ENCODE measurements at regions not wholly inside any gene's neighbourhood (a gene's known extent, or its start where the extent isn't known, plus 50 kb on each side); places are given as distances from the start of the nearest gene placed in this dataset.

DNA sequence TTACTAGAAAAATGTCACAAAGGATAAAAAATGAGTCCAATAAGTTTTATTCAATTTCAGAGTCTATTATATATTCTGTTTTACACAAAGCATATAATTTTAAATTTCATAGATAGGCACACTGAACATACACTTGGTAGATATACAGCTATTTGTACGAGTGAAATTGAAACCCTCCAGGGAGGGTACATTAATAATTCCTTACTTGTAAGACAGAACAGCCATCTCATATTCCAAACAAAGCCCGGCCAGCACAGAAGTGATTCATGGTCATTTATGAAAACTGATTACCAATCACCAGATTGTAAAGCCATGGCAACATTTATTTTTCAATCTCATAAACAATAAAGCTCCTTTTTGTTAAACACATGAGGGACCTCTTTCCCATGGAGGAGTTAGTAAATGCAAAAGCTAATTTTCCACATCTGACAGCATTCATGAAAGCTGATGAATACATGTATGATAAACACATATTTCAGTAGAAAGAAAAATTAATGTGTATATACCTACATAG is 190.6 kb downstream of the TDRD15 start:
- CTCF ChIA-PET, result interaction anchor here (2.2 kb wide), 1 partner anchor 138 kb away, joined by 6 read pairs; no protein-coding TSS in a partner anchor
- DNase-seq (ENCODE audit: extremely low spot score), result no peak
- POLR2A ChIA-PET, result no interaction called here
- no peak for TF ChIP-seq NFRKB (IDR thresholded peaks at IDR 0.05)
- TF ChIP-seq FOXA1 (IDR thresholded peaks at IDR 0.05), result no peak
- TF ChIP-seq ZNF384 (IDR thresholded peaks at IDR 0.05), result no peak
- TF ChIP-seq ARNT (IDR thresholded peaks at IDR 0.05), result no peak
- TF ChIP-seq FOXM1 (IDR thresholded peaks at IDR 0.05; ENCODE audit: borderline replicate concordance), result no peak
- no peak for TF ChIP-seq LEF1 (IDR thresholded peaks at IDR 0.05; ENCODE audit: borderline replicate concordance)
- no peak for TF ChIP-seq SP1 (IDR thresholded peaks at IDR 0.05)
- TF ChIP-seq TARDBP (IDR thresholded peaks at IDR 0.05), result no peak
- no peak for TF ChIP-seq SUZ12 (IDR thresholded peaks at IDR 0.05)
- TF ChIP-seq HDGF (IDR thresholded peaks at IDR 0.05; ENCODE audit: borderline replicate concordance), result no peak
- TF ChIP-seq BHLHE40 (IDR thresholded peaks at IDR 0.05; ENCODE audit: borderline replicate concordance), result no peak
- TF ChIP-seq ELF4 (IDR thresholded peaks at IDR 0.05), result no peak
- TF ChIP-seq FOXK2 (IDR thresholded peaks at IDR 0.05), result no peak
- no peak for TF ChIP-seq L3MBTL2 (conservative IDR thresholded peaks at IDR 0.05)
- TF ChIP-seq CTBP1 (IDR thresholded peaks at IDR 0.05; ENCODE audit: borderline replicate concordance), result no peak
- TF ChIP-seq, protein P1, sequence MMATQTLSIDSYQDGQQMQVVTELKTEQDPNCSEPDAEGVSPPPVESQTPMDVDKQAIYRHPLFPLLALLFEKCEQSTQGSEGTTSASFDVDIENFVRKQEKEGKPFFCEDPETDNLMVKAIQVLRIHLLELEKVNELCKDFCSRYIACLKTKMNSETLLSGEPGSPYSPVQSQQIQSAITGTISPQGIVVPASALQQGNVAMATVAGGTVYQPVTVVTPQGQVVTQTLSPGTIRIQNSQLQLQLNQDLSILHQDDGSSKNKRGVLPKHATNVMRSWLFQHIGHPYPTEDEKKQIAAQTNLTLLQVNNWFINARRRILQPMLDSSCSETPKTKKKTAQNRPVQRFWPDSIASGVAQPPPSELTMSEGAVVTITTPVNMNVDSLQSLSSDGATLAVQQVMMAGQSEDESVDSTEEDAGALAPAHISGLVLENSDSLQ (IDR thresholded peaks at IDR 0.05), result no peak

DNA sequence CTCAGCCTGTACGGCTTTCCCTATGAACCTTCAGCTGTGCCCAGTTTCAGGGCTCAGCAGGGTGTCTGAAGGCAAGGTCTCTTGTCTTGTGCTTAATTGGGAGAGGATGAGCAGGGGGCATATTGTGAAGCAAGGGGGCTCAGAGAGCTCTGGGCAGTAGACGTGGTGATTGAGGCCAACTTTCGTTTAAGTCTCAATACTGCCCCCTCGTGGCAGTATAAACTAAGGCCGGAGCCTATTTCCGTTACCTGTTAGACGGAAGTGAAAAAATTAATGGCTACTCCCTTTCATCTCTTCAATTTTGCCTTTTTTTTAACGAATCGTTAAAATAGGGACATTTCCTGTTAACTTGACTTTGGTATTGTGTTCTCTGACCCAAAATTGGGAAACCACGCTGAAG is 193.4 kb downstream of the TDRD15 start:
- ChIA-PET POLR2A (no interaction called here), CTCF (interaction anchor here (0.6 to 2.0 kb wide), 8 partner anchors 11 to 275 kb away, joined by 3 to 10 read pairs (median 4); no protein-coding TSS in a partner anchor)
- peak; percentile 63 for DNase-seq (ENCODE audit: extremely low spot score)
- TF ChIP-seq, protein P1 (IDR thresholded peaks at IDR 0.05), result no peak
- TF ChIP-seq HDGF (IDR thresholded peaks at IDR 0.05; ENCODE audit: borderline replicate concordance) (no peak), FOXK2 (IDR thresholded peaks at IDR 0.05) (no peak), SP1 (IDR thresholded peaks at IDR 0.05) (no peak), SUZ12 (IDR thresholded peaks at IDR 0.05) (no peak), BHLHE40 (IDR thresholded peaks at IDR 0.05; ENCODE audit: borderline replicate concordance) (no peak), LEF1 (IDR thresholded peaks at IDR 0.05; ENCODE audit: borderline replicate concordance) (no peak), ARNT (IDR thresholded peaks at IDR 0.05) (no peak), NFRKB (IDR thresholded peaks at IDR 0.05) (no peak), L3MBTL2 (conservative IDR thresholded peaks at IDR 0.05) (no peak), FOXA1 (IDR thresholded peaks at IDR 0.05) (no peak)

DNA sequence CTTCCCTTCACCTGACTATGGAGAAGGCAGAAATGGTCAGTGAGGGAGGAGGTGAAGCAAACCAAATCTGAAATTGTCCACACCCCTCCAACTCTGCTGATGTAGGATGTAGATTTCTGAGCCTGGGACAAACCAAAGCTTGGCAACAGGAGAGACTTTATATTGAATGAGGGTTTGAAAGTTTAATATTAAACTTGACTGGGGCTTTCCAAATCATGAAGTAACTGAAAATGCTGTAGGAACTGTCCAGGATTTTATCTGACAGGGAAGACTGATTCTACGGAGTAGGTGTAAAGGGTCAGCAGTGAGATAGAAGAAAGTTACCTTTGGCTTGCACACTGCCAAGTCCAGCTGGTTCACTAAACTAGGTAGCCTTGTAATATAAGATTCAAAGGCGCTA is 194.5 kb downstream of the TDRD15 start:
- TF ChIP-seq L3MBTL2 (conservative IDR thresholded peaks at IDR 0.05) (no peak), BHLHE40 (IDR thresholded peaks at IDR 0.05; ENCODE audit: borderline replicate concordance) (no peak), CTBP1 (IDR thresholded peaks at IDR 0.05; ENCODE audit: borderline replicate concordance) (no peak), ARNT (IDR thresholded peaks at IDR 0.05) (no peak), FOXM1 (IDR thresholded peaks at IDR 0.05; ENCODE audit: borderline replicate concordance) (no peak), ELF4 (IDR thresholded peaks at IDR 0.05) (no peak), FOXK2 (IDR thresholded peaks at IDR 0.05) (no peak), ZNF384 (IDR thresholded peaks at IDR 0.05) (no peak), FOXA1 (IDR thresholded peaks at IDR 0.05) (no peak), LEF1 (IDR thresholded peaks at IDR 0.05; ENCODE audit: borderline replicate concordance) (no peak), SUZ12 (IDR thresholded peaks at IDR 0.05) (no peak), SP1 (IDR thresholded peaks at IDR 0.05) (no peak), NFRKB (IDR thresholded peaks at IDR 0.05) (no peak), HDGF (IDR thresholded peaks at IDR 0.05; ENCODE audit: borderline replicate concordance) (no peak), TARDBP (IDR thresholded peaks at IDR 0.05) (no peak)
- TF ChIP-seq, protein P1 (IDR thresholded peaks at IDR 0.05), result no peak
- POLR2A ChIA-PET, result no interaction called here
- DNase-seq (ENCODE audit: extremely low spot score), result no peak
- CTCF ChIA-PET, result interaction anchor here (1.6 to 2.0 kb wide), 3 partner anchors 10 to 276 kb away, joined by 5 to 10 read pairs (median 7); no protein-coding TSS in a partner anchor

DNA sequence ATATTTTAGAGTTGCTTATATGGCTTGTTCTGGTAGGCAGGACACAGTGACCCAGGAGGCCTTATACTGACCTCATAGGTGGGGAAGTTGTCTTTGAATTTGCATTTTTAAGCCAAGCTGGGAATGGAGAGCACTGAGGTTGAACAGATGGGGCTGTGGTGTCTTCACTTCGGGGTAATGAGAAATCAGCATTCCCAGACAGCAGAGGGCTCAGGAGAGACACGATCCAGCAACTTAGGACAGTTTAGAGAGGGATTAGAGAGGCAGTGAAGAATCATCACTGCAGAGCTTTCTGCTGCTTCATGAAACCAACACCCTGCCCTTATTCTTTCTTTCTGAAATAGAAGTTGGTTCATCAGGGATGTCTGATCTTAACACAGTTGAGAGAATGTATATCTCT is 202.4 kb downstream of the TDRD15 start:
- POLR2A ChIA-PET, result no interaction called here
- CTCF ChIA-PET, result no interaction called here
- TF ChIP-seq, protein P1 (IDR thresholded peaks at IDR 0.05), result no peak
- TF ChIP-seq LEF1 (IDR thresholded peaks at IDR 0.05; ENCODE audit: borderline replicate concordance) (no peak), ELF4 (IDR thresholded peaks at IDR 0.05) (no peak), SP1 (IDR thresholded peaks at IDR 0.05) (no peak), L3MBTL2 (conservative IDR thresholded peaks at IDR 0.05) (no peak), ZNF384 (IDR thresholded peaks at IDR 0.05) (no peak), SUZ12 (IDR thresholded peaks at IDR 0.05) (no peak), HDGF (IDR thresholded peaks at IDR 0.05; ENCODE audit: borderline replicate concordance) (no peak), BHLHE40 (IDR thresholded peaks at IDR 0.05; ENCODE audit: borderline replicate concordance) (no peak), CTBP1 (IDR thresholded peaks at IDR 0.05; ENCODE audit: borderline replicate concordance) (no peak), FOXK2 (IDR thresholded peaks at IDR 0.05) (no peak), ARNT (IDR thresholded peaks at IDR 0.05) (no peak)
- DNase-seq (ENCODE audit: extremely low spot score), result no peak

DNA sequence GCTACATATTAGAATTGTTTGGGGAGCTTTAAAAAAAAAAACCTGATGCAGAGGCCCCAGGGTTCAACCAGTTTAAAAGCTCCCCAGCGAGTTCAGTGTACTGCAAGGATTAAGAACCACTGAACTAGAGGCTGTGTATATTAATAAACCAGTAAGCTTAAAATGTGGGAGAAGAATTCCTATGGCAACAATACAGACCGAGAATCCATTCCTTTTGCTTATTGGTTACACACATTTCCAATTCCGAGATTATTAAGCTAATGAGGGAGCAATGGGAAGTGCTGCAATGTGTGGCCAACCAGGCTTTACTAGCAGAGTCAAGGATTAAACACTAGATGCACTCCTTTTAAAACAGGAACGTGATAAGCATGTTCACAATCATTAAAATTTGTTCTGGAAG is 204.4 kb downstream of the TDRD15 start:
- no peak for DNase-seq (ENCODE audit: extremely low spot score)
- CTCF ChIA-PET, result interaction anchor here (1.5 kb wide), 1 partner anchor 11 kb away, joined by 7 read pairs; no protein-coding TSS in a partner anchor
- TF ChIP-seq FOXA1 (IDR thresholded peaks at IDR 0.05), result no peak
- no peak for TF ChIP-seq TARDBP (IDR thresholded peaks at IDR 0.05)
- TF ChIP-seq ZNF384 (IDR thresholded peaks at IDR 0.05), result no peak
- no peak for TF ChIP-seq SUZ12 (IDR thresholded peaks at IDR 0.05)
- TF ChIP-seq LEF1 (IDR thresholded peaks at IDR 0.05; ENCODE audit: borderline replicate concordance), result no peak
- TF ChIP-seq NFRKB (IDR thresholded peaks at IDR 0.05), result no peak
- TF ChIP-seq CTBP1 (IDR thresholded peaks at IDR 0.05; ENCODE audit: borderline replicate concordance), result no peak
- no peak for TF ChIP-seq BHLHE40 (IDR thresholded peaks at IDR 0.05; ENCODE audit: borderline replicate concordance)
- TF ChIP-seq, protein P1 (IDR thresholded peaks at IDR 0.05), result no peak
- TF ChIP-seq FOXM1 (IDR thresholded peaks at IDR 0.05; ENCODE audit: borderline replicate concordance), result no peak
- TF ChIP-seq ARNT (IDR thresholded peaks at IDR 0.05), result no peak
- no peak for TF ChIP-seq FOXK2 (IDR thresholded peaks at IDR 0.05)
- POLR2A ChIA-PET, result no interaction called here
